HEK293T (cell line): ENCODE measurements at regions not wholly inside any gene's neighbourhood (a gene's known extent, or its start where the extent isn't known, plus 50 kb on each side); places are given as distances from the start of the nearest gene placed in this dataset.

Experiments
- CTCF ChIA-PET: fragments of 350-600 bp; formaldehyde crosslinking; extraction: SDS; loops from one replicate; lab custom pipeline; 2021; ENCODE audit warnings: antibody characterized with exemption, inconsistent platforms; lab: Yijun Ruan, JAX
- POLR2A ChIA-PET: fragments of 350-600 bp; formaldehyde crosslinking; extraction: SDS; loops from one replicate; lab custom pipeline; 2020; ENCODE audit warnings: antibody characterized with exemption, inconsistent platforms; lab: Yijun Ruan, JAX
- DNase-seq: peaks from one replicate; pipeline ENCODE4 v3.0.0; 2012; ENCODE audit warnings: mixed read lengths; ENCODE audit errors: extremely low spot score
- ARNT ChIP-seq: fragments of 450-650 bp; IDR thresholded peaks from 2 replicates; pipeline ENCODE4 v1.6.1; 2017; ENCODE audit warnings: mild to moderate bottlenecking
- BHLHE40 ChIP-seq: fragments of 450-650 bp; IDR thresholded peaks from 2 replicates; pipeline ENCODE4 v1.6.1; 2016; ENCODE audit warnings: mild to moderate bottlenecking, moderate library complexity, borderline replicate concordance
- CTBP1 ChIP-seq: fragments of 450-650 bp; IDR thresholded peaks from 2 replicates; pipeline ENCODE4 v1.6.1; 2016; ENCODE audit warnings: borderline replicate concordance
- ELF4 ChIP-seq: fragments of 450-650 bp; IDR thresholded peaks from 2 replicates; pipeline ENCODE4 v1.6.1; 2017; ENCODE audit warnings: antibody characterized with exemption
- FOXA1 ChIP-seq: fragments of 450-650 bp; IDR thresholded peaks from 2 replicates; pipeline ENCODE4 v1.6.1; 2016; ENCODE audit warnings: mild to moderate bottlenecking
- FOXK2 ChIP-seq: fragments of 450-650 bp; IDR thresholded peaks from 2 replicates; pipeline ENCODE4 v1.6.1; 2016; ENCODE audit warnings: mild to moderate bottlenecking
- FOXM1 ChIP-seq: fragments of 450-650 bp; IDR thresholded peaks from 2 replicates; pipeline ENCODE4 v1.6.1; 2017; ENCODE audit warnings: mild to moderate bottlenecking, borderline replicate concordance
- HDGF ChIP-seq: fragments of 450-650 bp; IDR thresholded peaks from 2 replicates; pipeline ENCODE4 v1.6.1; 2017; ENCODE audit warnings: antibody characterized with exemption, borderline replicate concordance
- L3MBTL2 ChIP-seq: fragments of 450-650 bp; conservative IDR thresholded peaks from 2 replicates; pipeline ENCODE4 v1.6.1; 2016; ENCODE audit warnings: mild to moderate bottlenecking
- LEF1 ChIP-seq: fragments of 450-650 bp; IDR thresholded peaks from 2 replicates; pipeline ENCODE4 v1.6.1; 2017; ENCODE audit warnings: mild to moderate bottlenecking, borderline replicate concordance
- NFRKB ChIP-seq: fragments of 450-650 bp; IDR thresholded peaks from 2 replicates; pipeline ENCODE4 v1.6.1; 2016; ENCODE audit warnings: mild to moderate bottlenecking, moderate library complexity
- SP1 ChIP-seq: fragments of 450-650 bp; IDR thresholded peaks from 2 replicates; pipeline ENCODE4 v1.6.1; 2017
- SUZ12 ChIP-seq: fragments of 450-650 bp; IDR thresholded peaks from 2 replicates; pipeline ENCODE4 v1.6.1; 2016; ENCODE audit warnings: mild to moderate bottlenecking
- TARDBP ChIP-seq: fragments of 450-650 bp; IDR thresholded peaks from 2 replicates; pipeline ENCODE4 v1.6.1; 2016
- ZNF384 ChIP-seq: fragments of 450-650 bp; IDR thresholded peaks from 2 replicates; pipeline ENCODE4 v1.6.1; 2016
- TF ChIP-seq, protein P1 (sequence below): fragments of 450-650 bp; IDR thresholded peaks from 2 replicates; pipeline ENCODE4 v1.6.1; 2016

DNA sequence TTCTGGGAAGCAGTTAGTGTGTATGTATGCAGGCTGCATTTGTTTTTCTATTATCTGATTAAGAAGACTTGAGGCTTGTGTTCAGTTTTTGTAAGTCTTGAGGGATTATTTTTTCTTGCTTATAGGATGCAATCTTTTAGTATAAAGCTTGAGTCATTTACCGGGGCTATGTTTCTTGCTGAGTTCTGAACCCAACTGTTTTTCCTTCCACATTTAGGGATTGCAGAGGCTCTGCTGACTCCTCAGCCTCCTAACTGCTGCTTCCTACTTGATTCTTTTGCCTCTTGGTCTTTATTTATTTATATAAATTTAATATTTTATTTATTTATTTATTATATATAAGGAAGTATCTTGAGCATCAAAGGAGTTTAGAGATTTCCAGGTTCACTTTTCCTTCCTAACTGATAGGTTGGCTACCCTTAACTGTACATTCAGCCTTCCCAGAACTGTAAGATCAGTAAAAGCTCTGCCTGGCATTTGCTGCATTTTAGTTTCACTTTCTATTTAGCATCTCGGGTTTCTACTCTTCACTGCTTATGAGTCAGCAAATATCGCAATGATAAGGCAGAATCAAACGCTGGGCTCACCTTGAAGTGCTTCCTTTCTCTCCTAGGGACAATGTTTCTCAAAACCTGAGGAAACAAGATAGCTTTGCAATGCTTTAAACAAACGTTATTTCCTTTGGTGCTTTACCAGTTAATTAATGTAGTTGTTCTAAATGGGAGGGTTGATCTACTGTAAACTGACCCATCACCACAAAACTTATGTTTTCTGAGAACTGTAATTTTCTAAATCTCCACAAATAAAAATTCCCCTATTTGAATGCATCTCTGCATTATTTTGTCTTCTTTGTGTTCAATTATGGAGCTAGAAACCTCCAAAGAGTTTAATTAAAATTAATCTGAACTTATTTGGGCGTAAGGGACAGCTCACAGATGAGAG is 1183.7 kb upstream of the TMEM132C start:
- TF ChIP-seq SP1 (no peak), FOXM1 (no peak), SUZ12 (no peak), ELF4 (no peak)
- ChIA-PET POLR2A (no interaction called here), CTCF (no interaction called here)
- no peak for DNase-seq

DNA sequence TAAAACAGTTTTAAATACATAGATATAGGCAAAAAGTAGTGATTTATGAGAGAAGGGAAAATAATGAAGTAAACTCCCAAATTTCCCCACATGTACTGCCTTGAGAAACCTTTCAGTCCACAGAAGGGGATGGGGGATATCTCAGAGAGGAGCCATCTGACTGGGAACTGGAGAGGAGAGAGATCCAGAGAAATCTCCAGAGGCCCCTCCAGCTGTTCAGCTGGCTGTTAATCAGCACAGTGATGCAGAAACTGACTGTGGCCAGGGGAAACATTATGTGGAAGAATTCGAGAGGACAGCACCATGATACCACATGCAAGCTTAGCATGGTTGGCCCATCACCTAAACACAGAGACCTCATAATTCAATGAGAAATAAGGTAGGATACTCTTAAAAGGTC is 1165.9 kb upstream of the TMEM132C start:
- ChIA-PET CTCF (no interaction called here), POLR2A (no interaction called here)
- no peak for TF ChIP-seq NFRKB
- TF ChIP-seq SP1: no peak
- TF ChIP-seq ZNF384: no peak
- TF ChIP-seq TARDBP: no peak
- no peak for TF ChIP-seq BHLHE40
- TF ChIP-seq ELF4: no peak
- TF ChIP-seq CTBP1: no peak
- no peak for TF ChIP-seq SUZ12
- TF ChIP-seq, protein P1, sequence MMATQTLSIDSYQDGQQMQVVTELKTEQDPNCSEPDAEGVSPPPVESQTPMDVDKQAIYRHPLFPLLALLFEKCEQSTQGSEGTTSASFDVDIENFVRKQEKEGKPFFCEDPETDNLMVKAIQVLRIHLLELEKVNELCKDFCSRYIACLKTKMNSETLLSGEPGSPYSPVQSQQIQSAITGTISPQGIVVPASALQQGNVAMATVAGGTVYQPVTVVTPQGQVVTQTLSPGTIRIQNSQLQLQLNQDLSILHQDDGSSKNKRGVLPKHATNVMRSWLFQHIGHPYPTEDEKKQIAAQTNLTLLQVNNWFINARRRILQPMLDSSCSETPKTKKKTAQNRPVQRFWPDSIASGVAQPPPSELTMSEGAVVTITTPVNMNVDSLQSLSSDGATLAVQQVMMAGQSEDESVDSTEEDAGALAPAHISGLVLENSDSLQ: no peak
- TF ChIP-seq FOXK2: no peak
- TF ChIP-seq FOXA1: no peak
- no peak for TF ChIP-seq L3MBTL2
- TF ChIP-seq HDGF: no peak
- no peak for TF ChIP-seq ARNT
- TF ChIP-seq LEF1: no peak
- TF ChIP-seq FOXM1: no peak
- no peak for DNase-seq

DNA sequence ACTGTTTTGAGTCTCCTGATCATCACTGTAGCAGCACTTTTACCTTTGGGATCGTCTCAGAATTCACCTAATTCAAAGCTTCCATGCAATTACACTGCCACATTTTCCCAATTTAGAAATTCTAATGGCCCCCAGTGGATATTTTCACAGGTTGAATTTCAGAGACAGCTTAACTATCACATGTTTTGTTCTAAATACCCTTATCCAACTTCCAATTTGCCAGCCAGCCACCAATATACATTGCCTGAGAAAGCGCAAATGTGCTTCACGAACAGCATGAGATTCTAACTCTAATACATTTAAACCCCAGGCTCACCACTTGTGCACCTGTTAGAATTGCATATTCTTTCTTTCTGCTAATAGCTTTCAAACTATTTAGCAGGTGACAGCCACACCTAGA is 1160.9 kb upstream of the TMEM132C start:
- ChIA-PET POLR2A (no interaction called here), CTCF (no interaction called here)
- DNase-seq: no peak
- TF ChIP-seq L3MBTL2 (no peak), LEF1 (no peak), HDGF (no peak), FOXM1 (no peak), ZNF384 (no peak)

DNA sequence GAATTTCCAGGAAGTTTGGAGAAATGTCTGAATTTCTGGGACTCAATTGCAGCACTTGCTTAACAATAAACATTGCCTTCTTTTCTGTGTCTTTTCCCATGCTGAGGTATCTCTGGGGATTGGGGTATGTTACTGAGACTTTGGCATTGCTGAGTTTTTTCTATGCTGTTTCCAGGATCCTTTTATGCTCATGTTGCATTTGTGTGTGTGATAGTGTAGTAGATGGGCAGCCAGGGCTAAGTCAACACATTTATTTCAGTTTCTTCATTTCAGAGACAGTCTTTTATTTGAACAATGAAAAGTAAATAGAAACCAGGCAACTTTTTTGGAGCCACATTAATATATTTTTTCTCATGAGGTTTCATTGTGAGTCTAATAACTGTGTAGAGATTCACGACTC is 1160.3 kb upstream of the TMEM132C start:
- CTCF ChIA-PET: interaction anchor here (0.7 kb wide), 1 partner anchor 21 kb away, joined by 6 read pairs; no protein-coding TSS in a partner anchor
- POLR2A ChIA-PET: no interaction called here

DNA sequence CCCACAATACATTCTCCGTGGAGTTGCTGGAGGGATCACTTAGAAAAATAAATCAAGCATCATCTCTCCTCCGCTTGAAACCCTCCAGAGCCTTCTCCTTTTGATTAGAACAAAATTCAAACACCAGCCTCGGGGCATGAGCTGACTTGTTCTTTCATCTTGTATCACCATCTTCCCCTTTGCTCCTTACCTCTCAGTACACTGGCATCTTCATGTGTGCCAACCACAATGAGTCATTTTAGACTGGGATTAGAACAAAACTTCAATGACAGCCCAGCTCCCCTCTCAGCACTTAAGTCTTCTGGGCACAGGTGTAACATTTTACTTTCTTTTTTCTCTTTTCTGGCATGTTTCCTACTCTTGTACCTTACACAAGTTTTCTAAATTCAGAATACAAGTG is 1159.2 kb upstream of the TMEM132C start:
- TF ChIP-seq ELF4 (no peak), ZNF384 (no peak), HDGF (no peak), FOXK2 (no peak), LEF1 (no peak), TARDBP (no peak), L3MBTL2 (no peak), NFRKB (no peak), CTBP1 (no peak), SUZ12 (no peak), ARNT (no peak), FOXM1 (no peak), SP1 (no peak), BHLHE40 (no peak), FOXA1 (no peak)
- TF ChIP-seq, protein P1: no peak
- no peak for DNase-seq
- ChIA-PET POLR2A (no interaction called here), CTCF (no interaction called here)

More for the DNA sequence above, 1160.3 kb upstream of the TMEM132C start:
- TF ChIP-seq, protein P1: no peak
- TF ChIP-seq NFRKB: no peak
- no peak for TF ChIP-seq FOXA1
- no peak for TF ChIP-seq ELF4
- no peak for TF ChIP-seq LEF1
- no peak for TF ChIP-seq SUZ12
- no peak for TF ChIP-seq BHLHE40
- TF ChIP-seq HDGF: no peak
- no peak for TF ChIP-seq ARNT
- no peak for TF ChIP-seq SP1
- TF ChIP-seq ZNF384: no peak
- TF ChIP-seq CTBP1: no peak
- no peak for TF ChIP-seq TARDBP
- TF ChIP-seq FOXK2: no peak
- no peak for TF ChIP-seq L3MBTL2
- no peak for DNase-seq
